Muscle of back (tissue), 3 donors: ENCODE measurements at regions not wholly inside any gene's neighbourhood (a gene's known extent, or its start where the extent isn't known, plus 50 kb on each side); places are given as distances from the start of the nearest gene placed in this dataset.

Experiments
- DNase-seq, 3 donors: peaks; one replicate each; pipeline versions ENCODE4 v3.0.0 to v3.0.0-alpha.2; 2013

DNA sequence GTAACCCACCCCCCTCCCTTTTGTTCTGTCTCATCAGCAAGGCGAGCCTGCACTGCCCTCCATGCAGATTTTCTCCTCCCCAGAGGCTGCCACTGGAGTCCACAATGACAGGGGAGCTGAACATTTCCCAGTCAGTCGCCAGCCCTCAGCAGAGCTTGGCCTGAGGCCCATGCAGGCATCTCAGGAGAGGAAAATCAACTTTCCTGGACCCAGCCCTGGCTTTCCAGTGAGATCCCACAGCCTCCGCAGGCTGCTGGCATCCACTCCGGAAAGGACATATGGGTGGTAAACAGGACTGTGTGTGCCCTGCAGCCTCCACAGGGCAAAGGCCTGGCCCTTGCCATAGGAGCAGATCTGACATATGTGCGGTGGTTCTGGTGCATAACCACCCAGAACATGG is 253.8 kb downstream of the TNS1 start:
- DNase-seq, result peak in 1 of 3 donors; percentile 27

DNA sequence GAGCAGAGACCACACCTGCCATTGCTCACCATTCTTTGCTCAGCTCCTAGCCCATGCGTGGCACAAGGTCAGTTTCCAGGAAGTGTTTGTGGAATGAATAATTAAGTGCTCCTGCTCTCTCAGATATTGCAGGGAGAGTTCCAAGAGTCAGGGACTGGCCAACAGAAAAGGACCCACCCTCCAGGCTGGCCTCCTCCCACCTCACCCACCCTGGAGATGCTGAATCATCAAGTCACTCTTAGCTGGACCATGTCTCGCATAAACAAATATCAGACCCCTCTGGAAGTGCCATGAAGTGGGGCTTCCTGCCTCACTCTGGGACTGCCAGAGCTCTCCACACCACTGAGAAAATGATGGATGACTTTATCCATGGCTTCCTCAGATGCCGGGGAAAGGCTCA is 256.0 kb downstream of the TNS1 start:
- DNase-seq, result peak in 1 of 3 donors; percentile 22

DNA sequence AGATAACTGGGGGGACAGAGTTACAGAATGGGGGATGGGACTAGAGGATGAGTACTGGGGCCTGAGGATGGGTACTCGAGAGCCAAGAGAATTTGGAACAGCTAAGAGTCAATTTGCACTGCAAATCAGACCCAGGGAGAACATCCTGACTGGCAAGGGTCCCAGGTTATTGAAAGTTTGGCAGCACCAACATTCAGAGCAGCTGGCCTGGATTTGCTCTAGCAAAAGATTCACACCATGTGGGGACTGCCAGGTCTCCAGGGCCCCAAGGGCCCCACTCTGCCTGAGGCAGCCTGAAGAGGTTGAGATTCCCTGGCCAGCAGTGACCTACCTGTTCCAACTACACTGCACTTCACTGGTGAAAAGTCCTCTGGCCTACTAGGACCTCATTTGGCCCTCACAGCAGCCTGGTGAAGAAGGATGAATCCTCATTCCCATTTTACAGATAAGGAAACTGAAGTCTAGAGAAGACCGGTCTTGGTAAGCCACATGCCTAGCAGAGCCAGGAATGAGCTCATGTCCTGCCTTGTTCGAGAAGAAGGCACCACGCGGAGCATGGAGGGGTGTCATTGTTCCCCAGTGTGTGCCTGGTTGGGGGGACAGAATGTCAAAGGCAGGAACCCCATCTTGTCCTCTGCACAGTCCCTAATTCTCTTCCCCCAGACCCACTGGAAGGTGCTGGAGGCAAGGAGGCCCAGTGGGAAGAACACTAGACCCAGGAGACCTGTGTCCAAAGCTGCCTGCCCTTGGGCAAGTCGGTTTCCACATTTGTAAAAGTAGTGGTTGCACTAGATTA is 258.6 kb downstream of the TNS1 start:
- peak; percentile 55 to 87 (median 79) for DNase-seq

DNA sequence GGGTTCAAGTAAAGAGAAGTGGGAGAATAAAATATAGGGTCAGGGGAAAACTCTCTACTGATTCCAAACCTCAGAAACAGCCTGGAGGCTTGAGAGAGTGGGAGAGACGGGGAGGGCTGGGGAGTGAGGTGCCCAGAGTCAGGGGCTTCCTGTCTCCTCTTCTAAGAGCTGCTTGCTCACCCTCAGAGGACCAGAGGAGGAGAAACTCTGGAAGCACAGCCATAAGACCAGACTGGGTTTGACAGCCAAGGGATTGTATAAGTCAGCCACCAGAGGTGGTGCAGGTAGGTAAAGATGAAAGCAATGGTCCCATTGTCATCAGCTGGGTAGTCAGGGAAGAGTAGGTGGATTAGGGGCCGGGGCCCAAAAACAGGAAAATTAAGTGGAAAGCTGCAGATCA is 259.4 kb downstream of the TNS1 start:
- peak in 1 of 3 donors; percentile 49 for DNase-seq

DNA sequence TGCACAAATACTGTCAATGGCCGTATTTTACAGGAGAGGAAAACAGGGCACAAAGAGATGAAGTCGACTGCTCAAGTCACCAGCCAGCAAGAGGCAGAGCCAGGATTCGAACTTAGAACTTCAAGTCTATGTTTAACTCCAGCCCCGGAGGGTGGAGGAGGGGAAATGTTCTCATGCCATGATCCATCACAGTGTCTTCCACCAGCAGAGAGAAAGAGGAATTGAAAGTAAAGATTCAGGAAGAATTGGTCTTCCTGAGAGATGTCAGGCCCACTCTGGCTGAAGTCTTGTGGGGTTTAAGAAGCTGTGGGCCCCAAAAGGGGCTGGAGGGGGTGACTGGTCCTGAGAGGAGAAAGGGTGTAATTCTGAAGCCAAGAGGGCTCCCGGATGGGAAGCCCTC is 260.0 kb downstream of the TNS1 start:
- DNase-seq, result peak in 1 of 3 donors; percentile 49

DNA sequence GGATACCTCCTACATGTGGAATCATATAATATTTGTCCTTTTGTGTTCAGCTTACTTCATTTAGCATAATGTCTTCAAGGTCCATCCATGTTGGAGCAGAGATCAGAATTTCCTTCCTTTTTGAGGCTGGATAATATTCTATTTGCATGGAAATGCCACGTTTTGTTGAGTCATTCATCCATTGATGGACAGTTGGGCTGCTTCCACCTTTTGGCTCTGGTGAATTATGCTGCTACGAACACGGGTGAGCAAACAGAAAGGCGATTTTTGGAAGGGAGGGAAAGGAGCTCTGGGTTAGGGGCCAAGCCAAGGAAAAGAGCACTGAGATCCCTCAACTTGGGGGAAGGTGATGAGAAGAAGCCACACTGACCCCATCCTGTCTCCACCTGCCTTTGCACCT is 260.5 kb downstream of the TNS1 start:
- peak in 1 of 3 donors; percentile 4 for DNase-seq

DNA sequence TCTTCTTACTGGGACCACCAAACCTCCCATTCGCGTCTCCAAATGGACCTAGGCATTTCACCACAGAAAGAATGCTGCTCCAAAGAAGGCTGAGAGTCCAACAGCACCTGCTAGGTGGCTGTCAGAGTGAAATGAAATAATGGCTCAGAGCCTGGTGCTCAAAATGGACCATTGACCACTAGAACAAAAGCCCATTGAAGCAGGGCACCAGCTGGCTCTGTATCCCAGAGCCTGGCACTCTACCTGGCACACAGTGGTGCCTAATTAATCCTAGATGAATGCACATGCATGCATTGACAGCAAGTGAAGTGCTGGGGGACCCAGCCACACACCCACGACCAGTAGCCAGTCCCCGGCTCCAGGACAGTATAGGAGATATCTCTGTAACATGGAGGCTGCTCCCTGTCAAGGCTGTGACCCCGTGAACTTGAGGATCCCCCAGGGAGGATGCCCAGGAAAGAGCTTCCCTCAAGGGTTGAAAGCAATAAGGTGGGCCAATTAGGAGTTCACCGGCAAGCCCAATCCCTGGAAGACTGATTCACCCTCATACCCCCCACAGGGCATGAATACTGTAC is 261.3 kb downstream of the TNS1 start:
- no peak for DNase-seq

DNA sequence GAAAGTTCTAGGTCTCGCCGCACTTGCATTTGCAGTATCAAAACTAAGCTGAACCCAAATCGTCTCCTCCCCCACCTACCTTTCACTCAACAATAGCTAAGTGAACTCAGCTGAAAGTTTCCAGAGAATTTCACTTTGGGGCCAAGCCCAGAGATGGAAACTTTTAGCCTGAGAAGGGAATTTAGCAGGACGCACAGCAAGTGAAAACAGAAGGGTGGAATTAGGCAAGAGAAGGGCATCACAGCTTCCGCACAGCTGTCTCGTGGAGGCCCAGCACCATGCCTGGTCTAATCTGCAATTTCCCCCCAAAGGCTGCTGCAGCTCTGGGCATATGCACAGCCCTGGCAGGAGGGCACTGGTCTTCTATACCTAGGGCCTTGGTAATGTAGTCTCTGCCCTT is 262.0 kb downstream of the TNS1 start:
- peak; percentile 66 to 79 (median 72) for DNase-seq

DNA sequence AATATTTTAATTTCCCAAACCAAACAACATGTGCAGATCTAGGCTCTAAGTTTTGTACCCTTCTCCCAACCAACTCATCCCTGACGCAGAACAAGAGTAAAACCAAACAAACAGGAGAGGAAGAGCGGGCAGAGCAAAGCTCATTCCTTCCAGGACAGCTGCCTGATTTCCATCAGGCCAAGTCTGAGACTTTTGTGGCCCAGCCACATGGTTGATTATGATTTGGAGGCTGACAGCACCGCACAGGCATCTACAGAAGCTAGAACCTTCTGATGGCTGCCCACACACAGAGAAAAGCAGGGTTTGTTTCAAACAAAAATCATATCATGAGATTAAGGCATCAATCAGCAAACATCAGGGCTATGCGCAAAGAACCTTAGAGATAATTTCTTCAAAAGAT is 262.6 kb downstream of the TNS1 start:
- DNase-seq, result peak; percentile 48 to 70 (median 50)

DNA sequence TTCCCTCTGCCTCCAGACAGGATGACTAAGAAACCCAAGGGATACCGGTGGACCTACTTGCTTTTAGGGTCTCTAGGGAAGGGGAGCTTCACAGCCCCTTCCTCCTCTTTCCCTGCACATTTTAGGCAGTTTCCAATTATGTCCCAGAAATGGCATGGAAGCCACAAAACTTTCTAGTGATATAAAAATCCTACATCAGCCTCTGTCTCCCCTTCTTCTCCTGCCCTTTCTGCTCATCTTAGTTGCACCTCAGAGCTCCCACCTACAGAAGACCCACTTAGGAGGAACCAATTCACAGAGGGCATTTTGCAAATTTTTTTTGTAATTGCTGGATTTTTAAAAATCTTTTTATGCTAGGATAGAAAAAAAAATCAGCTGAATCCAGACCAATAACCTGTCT is 263.1 kb downstream of the TNS1 start:
- DNase-seq, result no peak

DNA sequence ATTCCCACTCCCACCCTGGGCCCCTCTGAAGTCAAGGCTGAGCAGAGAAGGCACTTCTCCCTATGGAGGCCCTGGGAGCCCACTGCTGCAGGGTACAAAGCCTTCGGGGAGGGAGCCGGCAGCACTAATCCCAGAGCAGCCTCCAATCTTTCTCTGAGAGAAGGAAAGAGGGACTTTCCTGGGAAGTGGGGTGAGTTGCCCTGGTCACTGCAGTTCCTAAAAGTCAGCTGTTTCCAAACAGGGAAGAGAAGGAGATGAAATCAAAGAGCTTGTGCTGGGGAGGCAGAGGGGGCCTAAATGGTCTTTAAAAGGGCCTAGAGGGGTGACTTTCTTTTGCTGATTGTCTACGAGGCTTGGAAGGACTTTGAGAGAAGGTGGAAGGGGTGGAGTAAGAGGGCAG is 264.7 kb downstream of the TNS1 start:
- no peak for DNase-seq

DNA sequence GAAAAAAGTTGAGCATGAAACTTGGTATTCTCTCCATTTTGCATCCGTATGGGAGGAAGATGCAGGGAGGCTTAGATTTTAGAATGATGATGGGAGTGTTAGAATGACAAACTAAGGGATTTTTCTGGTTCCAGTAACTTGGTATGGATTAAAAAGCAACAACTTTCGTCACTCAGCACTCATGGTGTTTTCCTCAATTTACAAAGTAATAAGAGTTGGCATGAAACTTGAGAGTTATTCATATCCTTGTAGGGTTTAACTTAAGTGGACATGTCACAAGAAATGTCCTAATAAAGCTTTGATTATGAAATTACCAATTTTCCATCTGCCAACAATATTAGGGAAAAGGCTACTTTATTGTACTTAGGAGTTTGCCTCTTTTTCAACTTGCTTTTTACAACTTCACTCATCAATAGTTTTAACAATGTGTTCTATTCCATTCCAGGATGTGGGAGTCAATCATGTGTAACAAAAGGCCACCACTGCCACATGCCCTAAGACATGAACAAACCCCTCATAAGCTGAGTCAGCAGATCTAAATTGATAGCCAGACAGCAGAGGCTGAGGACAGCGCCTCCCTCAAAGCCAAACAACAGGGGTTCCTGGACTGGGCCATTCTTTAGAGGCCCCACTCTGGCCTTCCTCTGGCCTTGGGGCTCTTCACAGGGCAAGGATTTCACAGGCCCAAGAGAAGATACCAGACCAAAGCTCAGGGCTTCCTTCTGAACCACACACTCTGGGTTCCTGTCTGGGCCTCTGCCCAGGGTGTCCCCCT is 265.8 kb downstream of the TNS1 start:
- DNase-seq, result no peak

DNA sequence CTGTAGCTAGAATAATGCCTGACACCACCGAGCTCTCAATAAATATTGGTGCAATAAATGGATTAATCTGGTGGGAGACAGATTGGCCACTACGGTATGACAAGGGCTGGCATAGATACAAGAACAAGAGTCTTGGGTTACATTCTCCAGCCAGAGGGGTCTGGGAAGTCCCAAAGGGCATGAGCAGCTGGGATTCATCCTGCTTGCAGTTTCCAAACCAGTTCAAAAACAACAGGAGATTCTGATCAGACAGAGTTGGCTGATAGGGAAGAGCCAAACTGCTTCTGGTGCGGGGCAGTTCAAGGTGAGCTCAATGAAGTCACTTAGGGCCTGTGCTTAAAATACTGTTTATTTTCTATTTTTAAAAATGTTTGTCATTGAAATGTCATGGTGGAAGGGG is 266.9 kb downstream of the TNS1 start:
- DNase-seq, result no peak

DNA sequence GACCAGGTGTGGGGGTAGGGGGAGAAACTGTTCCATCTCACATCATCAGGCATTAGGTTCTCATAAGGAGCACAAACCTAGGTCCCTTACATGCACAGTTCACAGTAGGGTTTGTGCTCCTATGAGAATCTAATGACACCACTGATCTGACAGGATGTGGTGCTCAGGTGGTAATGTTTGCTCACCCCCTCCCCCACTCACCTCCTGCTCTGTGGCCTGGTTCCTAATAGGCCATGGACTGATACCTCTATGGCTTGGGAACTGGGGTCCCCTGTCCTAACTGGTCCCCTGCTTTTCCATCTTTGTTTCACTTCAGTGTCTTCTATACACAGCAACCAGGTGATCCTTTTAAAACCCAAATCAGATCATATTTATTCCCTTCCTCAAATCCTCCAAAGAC is 267.8 kb downstream of the TNS1 start:
- DNase-seq, result no peak

DNA sequence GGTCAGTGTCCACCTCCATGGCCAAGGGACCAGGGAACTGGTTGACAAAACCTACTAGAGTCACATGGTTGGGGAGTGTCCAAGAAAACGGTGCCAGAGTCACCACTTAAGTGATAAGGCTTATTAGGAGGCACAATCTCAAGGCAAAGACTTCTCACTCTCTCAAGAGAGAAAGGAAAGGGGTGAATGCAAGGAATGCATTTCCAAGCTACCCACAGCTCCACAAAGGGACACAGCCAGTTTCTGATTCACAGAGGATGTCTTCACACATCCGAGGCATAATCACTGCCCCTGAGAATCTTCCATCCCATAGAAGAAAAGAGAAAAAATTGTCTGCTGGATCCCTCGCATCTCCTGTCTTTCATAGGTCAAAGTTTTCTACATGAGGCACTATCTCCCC is 269.3 kb downstream of the TNS1 start:
- DNase-seq, result no peak

DNA sequence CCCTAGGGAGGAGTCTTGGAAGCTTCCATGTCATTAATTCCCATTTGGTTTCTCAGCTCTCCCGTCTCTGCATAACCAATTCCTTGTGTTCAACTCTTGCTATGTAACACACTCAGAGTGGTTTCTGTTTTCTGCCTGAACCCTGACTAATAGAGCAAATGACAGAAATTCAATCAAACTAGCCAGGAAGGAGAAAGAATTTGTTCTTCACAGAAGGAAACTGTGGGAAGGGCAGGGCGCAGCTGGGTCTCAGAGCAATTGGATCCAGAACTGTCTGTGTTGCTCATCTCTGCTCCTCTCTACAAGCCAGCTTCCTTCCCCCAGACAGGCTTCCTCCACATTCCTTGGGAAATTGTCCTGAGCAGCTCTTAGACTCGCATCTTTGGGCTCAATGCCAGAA is 269.8 kb downstream of the TNS1 start:
- DNase-seq, result peak; percentile 64 to 85 (median 77)

DNA sequence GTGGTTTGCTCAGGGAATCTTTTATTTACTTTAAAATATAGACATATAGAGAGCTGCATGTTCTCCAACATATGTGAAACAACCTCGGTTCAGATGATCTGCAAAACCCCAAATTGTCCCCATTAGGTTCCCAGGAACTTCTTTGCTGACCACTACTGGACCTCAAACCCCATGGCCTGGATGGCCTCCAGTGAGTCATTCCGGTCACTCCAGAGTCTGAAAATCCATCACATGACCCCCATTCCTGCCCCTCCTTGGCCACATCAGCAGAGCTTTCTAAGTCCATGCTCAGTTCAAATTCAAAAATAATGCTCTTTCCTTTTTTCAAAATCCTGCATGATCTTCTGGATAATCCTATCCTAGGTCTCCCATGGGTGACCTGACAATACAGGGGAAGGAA is 271.0 kb downstream of the TNS1 start:
- DNase-seq, result no peak

DNA sequence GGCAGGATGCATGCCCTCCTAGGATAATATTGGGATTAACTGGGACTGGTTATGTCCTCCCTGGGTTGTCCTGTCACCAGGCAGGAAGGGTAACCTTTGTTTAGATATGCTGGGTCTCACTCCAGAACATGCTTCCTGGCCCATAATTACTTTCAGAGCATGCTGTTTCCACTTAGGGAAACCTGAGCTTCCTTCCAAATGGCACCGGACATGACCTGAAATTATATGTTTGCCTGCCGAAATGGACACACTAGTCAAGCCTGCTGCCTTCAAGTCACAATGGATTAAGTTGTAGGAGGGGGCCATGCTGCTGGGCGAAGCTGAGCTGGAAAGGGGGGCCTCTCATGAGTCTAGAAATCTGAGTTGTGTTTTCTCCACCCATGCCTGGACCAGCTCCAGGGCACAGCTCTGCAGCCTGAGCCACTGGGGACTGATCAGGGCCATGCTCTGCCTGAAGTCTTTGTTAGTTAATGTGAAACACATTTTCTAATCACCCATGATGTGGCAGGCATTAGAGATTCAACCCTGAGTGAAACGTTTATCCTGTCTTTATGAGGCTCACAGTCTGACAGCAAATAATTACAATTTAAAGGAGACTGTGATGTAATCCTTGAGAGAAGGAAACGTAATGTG is 273.3 kb downstream of the TNS1 start:
- DNase-seq, result peak; percentile 70 to 93 (median 84)

DNA sequence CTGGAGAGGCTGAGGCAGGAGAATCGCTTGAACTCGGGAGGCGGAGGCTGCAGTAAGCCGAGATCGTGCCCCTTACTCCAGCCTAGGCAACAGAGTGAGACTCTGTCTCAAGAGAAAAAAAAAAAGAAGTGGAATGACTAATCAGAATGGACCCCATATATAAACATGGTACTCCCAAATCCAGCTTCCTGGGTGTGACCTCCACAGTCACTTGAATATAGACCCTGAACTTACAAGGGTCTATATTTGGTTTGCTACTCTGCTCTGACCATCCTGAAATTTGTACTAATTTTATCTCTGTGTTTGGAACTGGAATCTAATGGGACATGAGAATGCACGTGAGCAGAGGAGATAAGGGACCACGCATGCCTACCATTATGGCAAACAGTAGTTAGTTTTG is 275.0 kb downstream of the TNS1 start:
- DNase-seq, result no peak

DNA sequence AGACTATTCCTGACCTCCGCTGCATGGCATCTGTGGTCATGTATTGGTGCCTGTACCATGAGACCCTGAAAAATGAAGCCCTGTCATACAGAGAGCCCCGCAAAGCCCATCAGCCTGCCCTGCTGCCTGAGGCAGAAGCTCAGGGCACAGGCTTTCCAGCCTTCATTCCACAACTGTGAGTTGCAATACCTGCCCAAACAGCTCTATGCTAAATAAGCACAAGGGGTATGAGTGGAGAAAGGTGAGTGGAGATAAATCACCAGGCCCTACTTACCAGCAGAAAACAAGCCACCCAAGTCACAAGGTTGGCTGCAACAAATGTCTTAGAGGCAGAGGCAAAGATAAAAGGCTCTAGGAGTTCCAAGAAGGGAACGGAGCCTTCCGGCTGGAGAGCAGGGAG is 277.4 kb downstream of the TNS1 start:
- no peak for DNase-seq

DNA sequence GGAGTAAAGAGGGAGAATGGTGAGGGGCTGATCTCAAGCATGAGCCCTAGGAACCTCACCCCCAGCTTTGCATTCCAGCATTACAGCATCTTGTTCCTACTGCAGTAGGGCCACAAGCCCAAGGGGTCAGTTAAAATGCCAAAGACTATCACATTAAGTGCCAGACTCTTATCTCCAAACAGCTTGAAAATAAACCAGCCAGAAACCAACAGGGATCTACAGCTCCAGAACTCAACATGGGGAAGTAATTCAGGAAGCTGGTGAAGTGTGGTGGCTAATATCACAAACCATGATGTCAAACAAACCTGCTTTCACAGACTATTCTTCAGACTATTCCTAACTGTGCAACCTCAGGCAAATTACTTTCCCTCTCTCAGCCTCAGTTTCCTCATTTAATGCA is 278.3 kb downstream of the TNS1 start:
- no peak for DNase-seq

DNA sequence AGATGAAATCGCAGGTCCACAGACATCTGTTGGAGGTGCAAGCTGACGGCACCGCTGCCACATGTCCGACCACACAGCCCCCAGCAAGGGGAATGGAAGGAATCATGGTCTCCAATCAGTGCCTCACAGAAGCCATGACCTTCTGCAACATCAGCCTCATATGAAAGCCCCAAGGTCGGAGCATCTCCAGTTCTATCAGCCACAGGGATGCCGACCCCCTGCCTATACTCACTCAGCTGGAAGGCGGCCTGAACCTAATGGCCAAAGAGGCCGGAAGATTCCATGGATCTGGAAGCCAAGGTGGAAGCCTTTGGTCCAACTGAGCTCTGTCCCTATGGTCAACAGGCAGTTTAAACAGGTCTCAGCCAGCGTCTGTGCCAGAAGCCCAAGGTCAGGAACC is 278.8 kb downstream of the TNS1 start:
- DNase-seq, result no peak
